ENCODE measurements at regions not wholly inside any gene's neighbourhood (a gene's known extent, or its start where the extent isn't known, plus 50 kb on each side); places are given as distances from the start of the nearest gene placed in this dataset.

- H3K4me1 ChIP-seq (ENCODE audit: control insufficient read depth in 1 of 2, insufficient read depth in 2 of 2, low read length in 2 of 2): peaks cover 0 to 9% of the 10 kb centered on the region in 2 donors
- H2AFZ ChIP-seq (ENCODE audit: insufficient read depth, low read depth, low read length, poor library complexity, severe bottlenecking): no peak overlapping the region
- Mint-ChIP-seq H3K27ac (no peak overlapping the region), H3K4me3 (no peak overlapping the region), H3K27me3 (ENCODE audit: low read depth in 3 of 3) (peaks cover 0 to 1% (median 0%) of the 10 kb centered on the region in 3 donors), H3K36me3 (no peaks in the 10 kb centered on the region), H3K9me3 (peaks cover 0 to 5% (median 1%) of the 10 kb centered on the region in 7 donors), H3K4me1 (peaks cover 13% of the 10 kb centered on the region)
- no peak for TF ChIP-seq CTCF (IDR thresholded peaks at IDR 0.05)
- no CpG with 5 or more reads among the region's 8 CpGs for WGBS (ENCODE audit: insufficient coverage)
- DNase-seq: no peak
- H4K20me1 ChIP-seq (ENCODE audit: insufficient read depth, low read length): no peaks in the 10 kb centered on the region
- H3K27me3 ChIP-seq (ENCODE audit: control insufficient read depth in 2 of 2, insufficient read depth in 2 of 2, low read length in 2 of 2): no peaks in the 10 kb centered on the region
- no peaks in the 10 kb centered on the region for H3K79me2 ChIP-seq (ENCODE audit: insufficient read depth, low read length)
- no peak overlapping the region for H3K4me2 ChIP-seq (replicated peaks; ENCODE audit: extremely low read depth, low read length, poor library complexity, severe bottlenecking)
- intact Hi-C loops (cut with micrococcal nuclease): no loop called here
- H3K27ac ChIP-seq (ENCODE audit: low read depth in 1 of 2, low read length in 2 of 2): no peak overlapping the region
- no peaks in the 10 kb centered on the region for H3K9me3 ChIP-seq (replicated peaks in 1 of 2; ENCODE audit: control insufficient read depth in 1 of 2, insufficient read depth in 1 of 2, low read length in 2 of 2)
- no peak overlapping the region for H3K9ac ChIP-seq (ENCODE audit: insufficient read depth, low read length, poor library complexity, severe bottlenecking)
- H3K4me3 ChIP-seq (replicated peaks in 1 of 3; ENCODE audit: low read depth in 2 of 3, low read length in 3 of 3): no peak overlapping the region
- H3K36me3 ChIP-seq (replicated peaks in 1 of 2; ENCODE audit: control insufficient read depth in 1 of 2, insufficient read depth in 2 of 2, low read length in 2 of 2): no peaks in the 10 kb centered on the region
Observed at GRCh38 chr3:18575573-18575972, 150.4 kb upstream of the SATB1 start.

GRCh38 chr3:18572809-18573208, 147.7 kb upstream of the SATB1 start:
- Histone ChIP-seq H3K4me1 (ENCODE audit: control insufficient read depth in 1 of 2, insufficient read depth in 2 of 2, low read length in 2 of 2) (no peaks in the 10 kb centered on the region), H2AFZ (ENCODE audit: insufficient read depth, low read depth, low read length, poor library complexity, severe bottlenecking) (no peak overlapping the region), H3K79me2 (ENCODE audit: insufficient read depth, low read length) (no peaks in the 10 kb centered on the region), H3K36me3 (replicated peaks in 1 of 2; ENCODE audit: control insufficient read depth in 1 of 2, insufficient read depth in 2 of 2, low read length in 2 of 2) (no peaks in the 10 kb centered on the region), H3K4me3 (replicated peaks in 1 of 3; ENCODE audit: low read depth in 2 of 3, low read length in 3 of 3) (no peak overlapping the region), H3K27ac (ENCODE audit: low read depth in 1 of 2, low read length in 2 of 2) (no peak overlapping the region), H3K4me2 (replicated peaks; ENCODE audit: extremely low read depth, low read length, poor library complexity, severe bottlenecking) (no peak overlapping the region), H3K9me3 (replicated peaks in 1 of 2; ENCODE audit: control insufficient read depth in 1 of 2, insufficient read depth in 1 of 2, low read length in 2 of 2) (no peaks in the 10 kb centered on the region), H3K9ac (ENCODE audit: insufficient read depth, low read length, poor library complexity, severe bottlenecking) (no peak overlapping the region), H4K20me1 (ENCODE audit: insufficient read depth, low read length) (no peaks in the 10 kb centered on the region), H3K27me3 (ENCODE audit: control insufficient read depth in 2 of 2, insufficient read depth in 2 of 2, low read length in 2 of 2) (no peaks in the 10 kb centered on the region)
- Mint-ChIP-seq H3K27me3 (ENCODE audit: low read depth in 3 of 3) (peaks cover 0 to 1% (median 0%) of the 10 kb centered on the region in 3 donors), H3K4me1 (no peaks in the 10 kb centered on the region), H3K36me3 (no peaks in the 10 kb centered on the region), H3K27ac (no peak overlapping the region), H3K9me3 (peaks cover 0 to 5% (median 1%) of the 10 kb centered on the region in 7 donors), H3K4me3 (no peak overlapping the region)
- no peak for DNase-seq
- intact Hi-C loops (cut with micrococcal nuclease): no loop called here
- TF ChIP-seq CTCF (IDR thresholded peaks at IDR 0.05): no peak
